NCI-H2196 treated with DMSO at 0.1 percent for 48 hours (cell line): ENCODE measurements at regions not wholly inside any gene's neighbourhood (a gene's known extent, or its start where the extent isn't known, plus 50 kb on each side); places are given as distances from the start of the nearest gene placed in this dataset.
"Not testable (repeated sequence)": the region's sequence is repeated elsewhere in the genome, so short reads cannot be mapped to it uniquely, and the experiment has no call there.

Experiments used
- DNase-seq: peaks from one replicate; lab custom pipeline; 2025; ENCODE audit not compliant: unreplicated experiment; lab: John Stamatoyannopoulos, UW

DNA sequence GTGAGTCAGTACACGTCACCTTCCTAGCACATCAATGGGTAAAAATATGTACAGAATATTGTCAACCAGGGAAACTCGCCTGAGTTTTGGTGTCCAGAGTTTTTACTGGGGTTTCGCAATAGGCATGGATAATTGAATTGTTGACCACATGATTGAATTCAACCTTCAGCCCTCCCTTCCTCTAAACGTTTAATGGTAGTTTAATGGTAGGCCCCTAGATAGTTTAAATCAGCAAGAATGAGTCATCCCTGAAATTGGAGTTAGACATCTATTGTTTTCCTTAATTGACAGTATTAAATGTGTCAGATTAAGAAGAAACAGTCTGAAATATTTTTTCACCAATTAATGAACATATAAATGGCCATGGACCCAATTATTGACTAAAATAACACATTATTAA, 57.8 kb upstream of the CACNA2D1 start:
- no peak for DNase-seq

DNA sequence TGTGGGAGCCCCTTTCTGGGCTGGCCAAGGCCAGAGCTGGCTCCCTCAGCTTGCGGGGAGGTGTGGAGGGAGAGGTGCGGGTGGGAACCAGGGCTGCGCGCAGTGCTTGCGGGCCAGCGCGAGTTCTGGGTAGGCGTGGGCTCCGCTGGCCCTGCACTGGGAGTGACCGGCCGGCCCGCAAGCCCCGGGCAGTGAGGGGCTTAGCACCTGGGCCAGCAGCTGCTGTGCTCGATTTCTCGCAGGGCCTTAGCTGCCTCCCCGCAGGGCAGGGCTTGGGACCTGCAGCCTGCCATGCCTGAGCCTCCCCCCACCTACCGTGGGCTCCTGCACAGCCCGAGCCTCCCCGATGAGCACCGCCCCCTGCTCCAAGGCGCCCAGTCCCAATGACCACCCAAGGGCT, 56.0 kb upstream of the CACNA2D1 start:
- not testable (repeated sequence) for DNase-seq

DNA sequence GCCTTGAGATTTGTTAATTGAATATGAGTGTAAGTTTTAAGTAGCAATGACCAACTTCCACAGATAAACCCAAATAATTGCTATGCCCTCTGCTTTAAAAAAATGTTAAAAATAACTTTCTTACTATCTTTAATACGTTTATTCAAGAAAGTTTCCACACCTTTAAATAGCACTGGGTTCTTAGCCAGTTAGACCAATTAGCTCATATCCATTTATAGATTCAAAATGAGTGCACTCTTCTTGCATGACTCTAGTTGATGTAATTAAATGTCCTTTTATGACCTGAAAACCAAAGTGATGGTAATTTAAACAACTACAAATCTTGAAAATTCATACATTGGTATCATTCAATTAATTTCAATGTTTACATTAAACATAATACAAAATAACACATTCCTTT, 50.8 kb upstream of the CACNA2D1 start:
- no peak for DNase-seq
